ENCODE measurements at regions not wholly inside any gene's neighbourhood (a gene's known extent, or its start where the extent isn't known, plus 50 kb on each side); places are given as distances from the start of the nearest gene placed in this dataset.
A peak's percentile ranks its signal among the peaks of the same experiment; 100 is the strongest.
"Not testable (repeated sequence)": the region's sequence is repeated elsewhere in the genome, so short reads cannot be mapped to it uniquely, and the experiment has no call there.

DNA sequence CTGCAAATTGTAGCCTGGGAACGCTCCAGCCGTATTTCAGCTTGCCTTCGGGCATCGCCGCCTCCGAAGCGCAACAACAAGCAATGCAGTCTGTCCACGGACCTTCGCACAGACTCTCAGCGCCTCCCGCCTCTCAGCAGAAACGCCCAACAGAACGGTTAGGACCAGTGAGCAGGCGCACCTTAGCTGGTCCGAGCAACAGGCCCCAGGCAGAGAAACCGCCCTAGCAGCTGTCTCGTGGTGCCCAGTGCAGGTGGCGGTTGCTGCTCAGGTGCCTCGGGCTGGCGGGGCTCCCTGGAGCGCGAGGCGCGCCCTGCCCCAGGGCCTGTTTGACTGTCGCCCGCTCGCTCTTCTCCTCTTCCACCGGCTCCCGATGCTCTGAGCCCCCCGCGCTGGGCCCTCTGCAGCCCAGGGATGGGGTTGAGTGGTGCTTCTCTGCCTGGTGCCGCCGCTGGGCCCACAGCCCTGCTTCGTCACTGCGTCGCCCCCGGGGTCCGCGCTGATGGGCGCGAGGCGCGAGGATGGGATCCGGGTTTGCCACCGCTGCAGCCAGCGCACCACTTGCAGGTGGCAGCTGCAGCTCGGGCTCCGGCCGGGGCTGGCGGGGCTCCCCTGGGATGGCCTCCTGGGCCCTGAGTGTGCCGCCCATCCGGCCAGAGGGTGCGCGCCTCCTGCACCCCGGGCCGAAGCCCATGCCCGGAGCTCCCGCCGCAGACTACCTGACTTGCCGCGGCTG lies 268.4 kb upstream of the FRG2C start:
- DNase-seq = no peak

DNA sequence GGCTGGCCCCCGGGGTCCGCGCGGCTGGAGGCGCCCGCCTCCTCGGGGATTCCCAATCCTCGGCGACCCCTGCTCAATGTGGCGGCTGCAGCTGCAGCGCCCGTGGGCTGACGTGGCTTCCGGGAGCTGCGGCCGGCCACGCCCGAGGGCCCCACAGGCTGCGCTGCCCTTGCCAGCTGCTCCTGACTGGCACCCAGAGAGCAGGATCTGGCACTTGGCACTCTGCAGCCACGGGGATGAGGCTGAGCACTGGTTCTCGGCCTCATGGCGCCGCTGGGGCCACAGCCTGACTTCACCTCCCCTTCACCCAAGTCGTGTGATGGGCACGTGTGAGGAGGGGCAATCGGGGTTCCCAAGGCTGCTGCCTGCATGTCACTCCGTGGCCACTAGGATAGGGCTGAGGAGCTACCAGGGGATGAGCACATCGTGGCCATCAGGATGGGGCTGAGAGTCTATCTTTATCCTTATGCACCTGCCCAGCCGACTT lies 267.8 kb upstream of the FRG2C start:
- no peak for DNase-seq

DNA sequence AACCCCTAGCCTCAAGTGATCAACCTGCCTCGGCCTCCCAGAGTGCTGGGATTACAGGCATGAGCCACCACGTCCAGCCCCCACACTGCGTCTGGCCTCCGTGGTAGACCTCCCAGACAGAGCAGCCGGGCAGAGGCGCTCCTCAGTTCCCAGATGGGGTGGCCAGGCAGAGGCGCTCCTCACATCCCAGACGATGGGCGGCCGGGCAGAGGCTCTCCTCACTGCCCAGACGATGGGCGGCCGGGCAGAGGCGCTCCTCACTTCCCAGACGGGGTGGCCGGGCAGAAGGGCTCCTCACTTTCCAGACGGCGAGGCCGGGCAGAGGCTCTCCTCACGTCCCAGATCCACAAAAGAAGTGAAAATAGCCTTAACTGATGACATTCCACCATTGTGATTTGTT lies 266.6 kb upstream of the FRG2C start:
- DNase-seq = not testable (repeated sequence)

DNA sequence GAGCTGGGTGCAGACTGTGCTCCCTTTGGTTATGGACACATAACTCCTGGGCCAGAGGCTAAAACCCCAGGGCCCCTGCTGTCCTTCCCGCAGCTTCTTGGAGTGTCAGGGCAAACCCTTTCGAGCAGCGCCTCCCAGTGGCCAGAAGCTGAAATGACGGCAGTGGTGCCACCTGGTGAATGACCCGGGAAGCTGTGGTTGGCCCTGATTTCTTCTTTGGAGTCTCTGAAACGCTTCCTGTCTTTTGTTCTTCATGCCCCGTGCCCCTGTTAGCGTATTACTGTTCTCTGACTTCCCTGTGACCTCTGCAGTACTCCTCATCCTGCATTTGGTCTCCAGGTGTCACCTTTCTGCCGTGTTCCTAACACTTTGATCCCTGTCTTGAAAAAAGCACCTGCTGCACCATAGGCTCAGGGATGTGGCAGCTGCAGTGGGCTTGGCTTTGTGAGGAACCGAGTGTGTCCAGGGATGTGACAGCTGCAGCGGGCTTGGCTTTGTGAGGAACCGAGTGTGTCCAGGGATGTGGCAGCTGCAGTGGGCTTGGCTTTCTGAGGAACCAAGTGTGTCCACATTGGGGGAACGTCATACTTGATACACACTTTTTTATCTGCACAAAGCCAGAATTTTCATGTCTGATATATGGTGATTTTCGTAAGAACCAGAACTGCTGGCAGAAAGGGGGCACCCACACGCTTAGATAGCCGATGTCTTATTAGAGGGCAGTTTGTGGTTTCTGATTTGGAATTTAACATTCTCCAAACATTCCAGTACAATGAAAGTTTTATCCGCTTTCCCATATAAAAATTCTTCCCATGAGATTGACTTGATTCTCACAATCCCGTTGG lies 241.8 kb upstream of the FRG2C start:
- DNase-seq = not testable (repeated sequence)

DNA sequence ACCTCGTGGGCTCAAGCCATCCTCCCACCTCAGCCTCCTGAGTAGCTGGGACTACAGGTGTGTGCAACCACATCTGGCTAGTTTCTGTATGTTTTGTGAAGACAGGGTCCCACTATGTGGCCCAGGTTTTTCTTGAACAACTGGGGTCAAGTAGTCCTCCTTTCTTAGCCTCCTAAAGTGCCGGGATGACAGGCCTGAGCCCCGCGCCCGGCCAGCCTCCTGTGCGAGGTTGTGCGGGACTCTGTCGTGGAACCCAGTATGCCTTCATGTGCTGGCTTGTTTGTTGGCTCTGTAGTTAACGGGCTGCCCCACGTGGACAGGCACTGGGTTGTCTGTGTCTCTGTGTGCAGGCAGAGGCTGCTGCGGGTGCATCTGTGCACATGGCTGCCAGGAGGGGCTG lies 238.7 kb upstream of the FRG2C start:
- not testable (repeated sequence) for DNase-seq

DNA sequence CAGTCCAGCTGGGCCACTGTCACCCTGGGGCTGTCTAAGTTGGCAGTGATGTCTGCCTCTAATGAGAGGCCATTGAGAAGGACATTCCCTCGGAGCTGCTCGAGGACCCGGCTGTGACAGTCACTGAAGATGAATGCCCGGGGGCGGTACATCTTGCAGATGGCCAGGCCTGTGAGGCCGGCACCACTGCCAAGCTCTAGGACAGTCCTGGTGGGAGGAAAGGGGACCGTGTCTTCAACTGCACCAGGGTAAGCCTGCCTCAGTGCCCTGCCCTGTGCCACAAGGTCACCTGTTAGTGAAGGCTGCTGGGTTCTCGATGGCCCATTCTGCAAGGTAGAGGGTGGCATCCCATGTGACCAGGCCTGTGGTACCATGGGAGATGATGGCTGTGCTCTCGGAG lies 236.6 kb upstream of the FRG2C start:
- DNase-seq = not testable (repeated sequence)

DNA sequence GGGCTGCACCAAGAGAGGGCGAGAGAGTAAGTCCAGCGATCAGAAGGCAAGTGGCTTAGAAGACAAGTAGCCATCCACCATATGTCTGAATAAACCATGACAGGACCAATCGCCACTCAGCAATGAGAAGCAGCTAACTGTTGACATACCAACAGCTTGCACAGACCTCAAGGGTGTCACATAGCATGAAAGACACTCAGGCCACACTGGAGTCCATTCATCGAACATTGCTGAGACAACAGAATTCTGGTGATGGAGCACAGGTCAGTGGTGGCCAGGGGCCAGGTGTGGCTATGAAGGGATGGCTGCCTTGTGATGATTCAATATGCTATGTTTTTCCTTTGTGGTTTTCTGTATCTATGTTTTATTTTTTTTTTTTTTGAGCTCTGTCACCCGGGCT lies 236.2 kb upstream of the FRG2C start:
- not testable (repeated sequence) for DNase-seq

DNA sequence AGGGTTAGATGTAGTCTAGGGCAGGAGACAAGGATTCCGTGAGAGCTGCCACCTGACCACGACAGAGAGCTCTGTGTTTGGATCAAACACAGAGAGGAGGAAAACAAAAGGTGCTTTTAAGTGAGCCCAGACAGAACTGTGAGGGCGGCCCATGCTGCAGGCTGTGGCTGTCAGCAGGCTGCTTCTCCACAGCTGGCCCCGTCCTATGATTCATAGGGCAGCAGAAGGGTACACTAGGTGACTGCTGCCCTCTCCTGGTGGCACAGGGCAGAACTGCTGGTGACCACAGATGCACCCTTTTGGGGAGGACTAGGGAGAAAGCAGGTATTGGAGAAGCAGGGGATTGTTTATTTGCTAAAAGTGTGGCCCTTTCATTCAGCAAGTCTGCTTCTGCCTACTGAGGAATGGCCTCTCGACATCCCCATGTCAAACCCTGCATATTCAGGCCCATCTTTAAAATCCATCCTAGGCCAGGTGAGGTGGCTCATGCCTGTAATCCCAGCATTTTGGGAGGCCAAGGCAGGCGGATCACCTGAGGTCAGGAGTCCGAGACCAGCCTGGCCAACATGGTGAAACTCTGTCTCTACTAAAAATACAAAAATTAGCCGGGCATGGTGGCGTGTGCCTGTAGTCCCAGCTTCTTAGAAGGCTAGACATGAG lies 234.4 kb upstream of the FRG2C start:
- not testable (repeated sequence) for DNase-seq

DNA sequence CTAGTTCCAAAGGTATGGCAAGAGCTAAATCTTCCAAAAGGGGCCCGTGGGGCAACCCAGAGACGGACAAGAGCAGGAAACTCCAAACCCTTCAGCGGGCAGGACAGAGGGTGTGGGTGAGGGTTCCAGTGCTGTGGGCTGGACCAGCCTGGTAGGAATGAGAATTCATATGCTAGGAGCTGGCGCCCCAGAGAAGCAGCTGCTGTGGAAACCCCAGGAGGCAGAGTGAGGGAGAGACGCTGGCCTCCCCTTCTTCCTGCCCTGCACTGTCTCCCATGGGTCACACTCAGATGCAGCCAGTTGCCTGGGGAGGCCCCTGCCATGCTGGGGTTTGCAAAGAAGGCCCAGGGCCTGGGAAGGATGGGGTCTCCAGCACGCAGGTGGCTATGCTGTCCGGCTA lies 233.7 kb upstream of the FRG2C start:
- DNase-seq = not testable (repeated sequence)

DNA sequence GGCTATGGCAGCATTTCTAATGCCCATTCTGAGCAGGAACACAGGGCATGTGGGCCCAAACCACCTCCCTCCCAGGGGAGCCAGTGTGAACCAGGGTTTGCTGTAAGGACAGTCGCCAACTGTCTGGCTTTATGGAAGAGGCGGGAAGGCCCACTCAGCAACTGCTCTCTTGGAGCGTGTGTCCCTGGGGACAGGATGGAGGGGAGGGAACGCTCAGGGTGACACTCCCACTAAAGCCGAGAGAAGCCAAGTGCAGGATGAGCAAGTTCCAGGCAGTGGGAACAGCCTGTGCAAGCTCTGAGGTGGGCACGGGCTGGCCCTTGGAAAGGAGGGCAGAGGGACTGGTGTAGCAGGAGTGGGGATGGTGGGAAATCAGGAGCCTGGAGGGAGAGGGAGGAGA lies 233.0 kb upstream of the FRG2C start:
- not testable (repeated sequence) for DNase-seq

DNA sequence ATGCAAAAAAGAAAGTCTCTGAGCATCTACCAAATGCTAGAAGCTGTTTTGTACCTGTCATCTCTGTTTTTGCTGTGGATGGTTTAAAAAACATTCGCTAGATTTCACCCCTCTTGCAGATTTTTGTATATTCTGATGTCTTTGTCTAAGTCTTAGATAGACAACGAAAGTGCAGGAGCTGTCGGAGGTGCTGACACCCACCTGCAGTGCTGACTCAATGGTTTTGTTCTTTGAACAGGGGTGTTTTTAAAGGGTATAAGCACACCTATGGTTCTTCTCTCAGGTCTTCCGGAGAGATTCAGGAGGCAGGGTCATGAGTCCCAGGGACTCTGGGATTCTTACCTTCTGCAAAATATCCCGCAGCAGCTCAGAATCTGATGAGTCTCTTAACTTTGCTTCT lies 231.7 kb upstream of the FRG2C start:
- not testable (repeated sequence) for DNase-seq

DNA sequence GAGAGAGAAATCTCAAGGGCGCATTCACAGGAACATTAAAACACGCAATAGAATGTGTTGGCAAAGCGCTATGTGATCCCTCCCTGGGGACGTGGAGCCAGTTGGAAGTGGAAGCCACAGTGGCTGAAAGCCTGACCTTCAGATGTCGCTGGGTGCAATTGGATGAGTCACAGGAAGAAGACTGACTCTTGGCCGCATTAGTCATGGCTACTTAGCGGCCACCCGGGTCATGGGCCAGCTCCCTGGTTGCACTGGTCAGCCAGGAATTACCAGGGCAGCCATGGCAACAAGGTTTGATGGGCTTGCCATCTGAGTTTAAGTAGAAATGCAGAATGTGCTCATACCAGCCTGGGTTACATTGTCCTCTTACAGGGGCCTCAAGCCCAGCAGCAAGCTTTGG lies 231.2 kb upstream of the FRG2C start:
- DNase-seq = not testable (repeated sequence)

DNA sequence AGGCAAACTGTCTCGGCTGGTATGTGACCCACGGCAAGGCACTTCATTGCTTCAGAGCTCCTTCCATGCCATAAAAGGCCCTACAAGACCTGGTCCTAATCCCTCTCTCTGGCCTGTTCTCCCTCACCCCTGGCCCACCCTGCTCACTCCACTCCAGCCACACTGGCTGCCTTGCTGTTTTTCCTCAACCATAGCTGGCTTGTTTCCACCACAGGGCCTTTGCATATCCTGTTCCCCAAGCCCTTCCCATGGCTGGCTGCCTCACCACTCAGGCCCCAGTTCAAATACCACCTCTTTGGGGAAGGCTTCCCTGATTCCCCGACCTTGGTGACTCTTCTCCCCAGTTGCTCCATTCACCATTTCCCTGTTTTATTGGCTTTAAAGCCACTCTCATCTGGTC lies 230.8 kb upstream of the FRG2C start:
- DNase-seq = not testable (repeated sequence)

DNA sequence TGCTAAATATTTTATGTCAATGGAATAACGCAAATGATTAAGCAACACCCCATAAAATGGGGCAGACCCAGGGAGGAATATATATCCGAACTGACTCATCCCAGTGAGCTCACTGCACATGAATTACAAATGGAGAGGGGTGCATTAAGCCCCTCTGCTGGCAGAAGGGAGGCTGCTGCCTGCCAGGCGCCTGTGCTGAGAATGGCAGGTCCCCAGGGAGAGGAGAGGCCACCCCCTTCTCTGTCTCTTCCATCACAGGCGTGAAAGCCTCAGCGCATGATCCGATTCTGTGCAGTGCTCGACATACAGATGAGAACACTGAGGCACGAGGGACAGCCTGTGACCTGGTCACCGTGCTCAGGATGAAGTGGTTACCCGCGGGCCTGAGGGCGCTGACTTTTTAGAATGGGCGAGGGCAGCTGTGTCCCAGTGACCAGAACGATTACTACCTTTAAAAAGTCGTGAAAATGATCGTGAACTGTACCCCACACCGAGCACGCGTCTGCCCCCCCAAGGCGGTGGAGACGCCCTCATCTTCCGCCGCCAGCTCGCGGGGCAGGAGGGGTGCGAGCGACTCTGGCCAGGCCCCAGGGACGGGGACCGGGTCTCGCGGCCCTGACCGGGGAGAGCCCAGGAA lies 229.7 kb upstream of the FRG2C start:
- DNase-seq = not testable (repeated sequence)

DNA sequence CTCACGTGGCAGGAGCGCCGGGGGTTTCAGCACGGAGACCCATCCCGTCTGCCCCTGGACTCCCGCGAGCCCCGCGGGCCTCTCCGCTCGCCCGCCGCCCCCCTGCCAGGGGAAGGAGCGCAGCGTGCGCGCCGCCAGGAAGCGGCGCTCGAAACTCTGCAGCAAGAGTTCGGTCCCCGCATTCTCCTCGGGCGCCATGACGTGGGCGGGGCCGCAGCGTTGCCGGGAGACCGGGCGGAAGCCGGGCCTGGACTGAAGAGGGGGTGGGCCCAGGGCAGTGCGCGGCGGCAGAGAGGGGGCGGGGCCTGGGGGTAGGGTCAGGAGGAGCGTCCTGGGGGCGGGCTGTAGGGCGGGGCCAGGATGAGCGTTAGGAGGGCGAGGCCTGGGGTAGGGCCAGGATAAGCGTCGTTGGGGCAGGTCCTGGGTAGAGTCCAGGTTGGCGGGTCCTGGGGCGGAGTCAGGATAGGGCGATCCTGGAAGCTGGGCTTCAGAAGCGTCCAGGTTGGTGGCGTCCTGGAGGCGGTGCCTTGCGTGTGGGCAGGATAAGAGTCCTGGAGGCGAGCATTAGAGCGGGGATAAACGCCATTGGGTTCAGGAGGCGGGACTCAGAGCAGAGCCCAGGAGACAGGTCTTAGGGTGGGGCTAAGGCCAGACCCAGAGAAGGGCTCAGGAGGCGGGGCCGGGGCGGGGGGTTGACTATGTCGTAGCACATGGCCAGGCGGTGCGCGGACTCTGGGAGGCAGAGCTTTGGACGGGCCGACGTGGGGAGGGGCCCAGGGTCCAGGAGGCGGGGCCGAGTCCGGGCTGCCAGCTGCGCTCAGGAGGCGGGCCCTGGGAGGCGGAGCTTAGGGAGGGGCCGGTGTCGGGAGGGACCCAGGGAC lies 229.0 kb upstream of the FRG2C start:
- not testable (repeated sequence) for DNase-seq

DNA sequence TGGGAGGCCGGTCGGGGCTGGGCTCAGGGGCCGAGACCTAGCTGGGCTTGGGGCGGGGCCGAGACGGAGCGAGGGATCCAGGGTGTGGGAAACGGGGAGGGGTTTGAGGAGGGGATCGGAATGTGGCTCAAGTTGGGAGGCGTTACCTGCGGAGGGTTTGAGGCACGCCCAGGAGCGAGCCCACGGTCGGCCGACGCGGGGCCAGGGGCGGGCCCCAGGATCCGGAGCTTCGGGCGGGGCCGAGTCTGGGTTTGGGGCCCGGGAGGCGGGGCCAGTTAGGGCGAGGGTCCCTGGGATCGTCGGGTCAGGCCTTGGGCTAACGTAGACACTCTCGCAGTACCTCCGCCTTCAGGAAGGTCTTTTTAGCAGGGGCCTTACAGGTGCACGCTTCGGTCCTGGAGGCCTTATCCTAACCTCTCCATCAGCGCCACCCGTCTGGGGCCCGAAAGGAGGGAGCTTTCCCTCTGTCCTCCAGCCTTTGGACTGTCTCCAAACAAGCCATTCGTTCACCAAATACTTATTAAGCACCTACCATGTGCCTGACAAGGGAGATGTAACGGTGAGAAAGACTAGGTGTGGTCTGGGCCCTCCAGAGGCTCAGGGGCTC lies 228.2 kb upstream of the FRG2C start:
- DNase-seq = peak; percentile 53

DNA sequence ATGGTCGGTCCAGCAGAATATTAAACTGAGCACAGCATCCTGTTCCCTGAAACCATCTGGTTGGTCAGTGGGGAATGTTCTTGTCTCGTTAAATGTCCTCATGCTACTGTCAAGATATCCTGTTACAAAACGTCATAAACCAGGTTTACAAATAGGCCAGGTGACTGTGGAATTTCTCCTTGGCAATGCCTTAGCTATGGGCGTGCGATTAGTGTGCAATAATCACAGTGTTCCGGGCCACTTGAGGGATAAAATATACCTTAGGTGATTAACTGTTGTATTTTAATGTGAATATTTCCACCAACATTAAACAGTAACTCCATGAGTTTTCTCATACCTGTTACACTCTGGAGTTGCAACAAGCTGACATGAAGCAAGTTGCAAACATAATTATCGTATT lies 223.1 kb upstream of the FRG2C start:
- DNase-seq = not testable (repeated sequence)

DNA sequence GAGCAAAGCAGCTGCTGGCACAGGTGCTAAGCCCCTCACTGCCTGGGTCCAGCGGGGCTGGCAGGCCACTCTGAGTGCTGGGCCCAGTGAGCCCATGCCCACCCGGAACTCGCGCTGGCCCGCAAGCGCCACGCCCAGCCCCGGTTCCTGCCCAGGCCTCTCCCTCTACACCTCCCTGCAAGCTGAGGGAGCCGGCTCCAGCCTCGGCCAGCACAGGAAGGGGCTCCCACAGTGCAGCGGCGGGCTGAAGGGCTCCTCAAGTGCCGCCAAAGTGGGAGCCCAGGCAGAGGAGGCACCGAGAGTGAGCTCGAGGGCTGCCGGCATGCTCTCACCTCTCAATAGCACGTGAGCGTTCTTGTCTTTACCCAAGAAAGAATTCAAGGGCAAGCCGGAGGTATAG lies 219.5 kb upstream of the FRG2C start:
- DNase-seq = not testable (repeated sequence)

DNA sequence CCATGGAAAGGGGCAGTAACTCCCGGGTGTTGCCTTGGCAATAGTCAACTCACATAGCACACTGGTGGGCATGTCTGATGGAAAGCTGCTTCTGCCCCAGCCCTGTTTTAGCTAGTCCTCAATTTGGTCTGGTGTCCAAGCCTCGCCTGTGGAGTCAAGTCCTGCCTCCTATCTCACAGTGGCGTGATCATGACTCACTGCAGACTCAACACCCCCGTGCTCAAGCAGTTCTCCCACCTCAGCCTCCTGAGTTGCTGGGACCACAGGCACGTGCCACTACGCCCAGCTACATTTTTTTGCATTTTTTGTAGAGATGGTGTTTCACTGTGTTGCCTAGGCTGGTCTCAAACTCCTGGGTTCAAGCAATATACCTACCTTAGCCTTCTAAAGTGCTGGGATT lies 218.9 kb upstream of the FRG2C start:
- DNase-seq = not testable (repeated sequence)

DNA sequence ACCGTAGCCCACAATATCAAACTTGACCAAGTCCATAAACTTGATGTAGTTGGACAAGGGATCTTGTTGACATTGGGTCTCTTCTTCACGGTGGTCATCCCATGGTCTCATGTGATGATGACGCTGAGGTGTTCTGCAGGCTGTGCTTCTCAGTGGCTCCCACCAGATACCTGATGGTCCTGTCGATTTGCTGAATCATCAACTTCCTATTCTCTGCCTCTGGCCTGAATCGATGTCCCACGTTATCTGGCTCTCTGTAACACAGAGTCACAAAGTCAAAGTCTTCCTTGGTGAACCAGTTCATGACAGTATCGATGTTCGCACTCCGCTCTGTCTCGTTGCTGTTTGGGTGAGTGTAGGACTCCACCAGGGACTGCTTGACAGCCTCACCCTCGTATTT lies 217.2 kb upstream of the FRG2C start:
- not testable (repeated sequence) for DNase-seq

DNA sequence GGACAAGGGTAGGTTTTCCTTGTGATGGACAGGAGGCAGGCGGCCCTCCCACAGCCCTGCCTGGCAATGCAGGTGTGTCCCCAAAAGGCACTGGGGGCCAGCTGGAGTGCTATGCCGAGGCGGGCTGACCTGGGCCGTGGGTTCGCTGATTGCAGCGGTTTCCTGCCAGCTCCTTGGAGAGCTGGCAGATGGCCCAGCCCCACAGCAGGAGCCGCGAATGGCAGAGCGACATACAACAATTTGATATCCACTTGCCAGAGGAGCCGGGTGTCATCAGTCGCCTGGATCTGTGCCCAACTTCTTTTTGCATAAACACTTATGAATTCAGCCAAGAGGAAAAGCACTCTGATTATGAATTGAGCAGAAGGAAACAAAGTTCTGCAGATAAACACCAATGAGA lies 210.8 kb upstream of the FRG2C start:
- not testable (repeated sequence) for DNase-seq

Data from DMS53 (cell line).